IMR-90 (cell line): ENCODE measurements at regions not wholly inside any gene's neighbourhood (a gene's known extent, or its start where the extent isn't known, plus 50 kb on each side); places are given as distances from the start of the nearest gene placed in this dataset.

Source experiments
- ATAC-seq: fragments of 200-7000 bp; cut with Tn5 transposase; 2 replicates; pipeline ENCODE4 v1.9.1; 2020; ENCODE audit warnings: low read depth, mild to moderate bottlenecking, moderate library complexity
- BruUV-seq: library from RNA; stranded (reverse); fragments of 400-500 nt; replicated peaks from 2 replicates; lab custom pipeline; 2021; lab: Mats Ljungman, UMichigan
- CTCF ChIA-PET: fragments of 300-600 bp; formaldehyde crosslinking; extraction: SDS; loops from one replicate; lab custom pipeline; 2021; ENCODE audit warnings: antibody characterized with exemption; lab: Yijun Ruan, JAX
- POLR2A ChIA-PET: fragments of 300-600 bp; sonication (Branson Sonifier 250); formaldehyde crosslinking; loops from one replicate; lab custom pipeline; 2022; ENCODE audit warnings: antibody characterized with exemption; ENCODE audit not compliant: unreplicated experiment; lab: Charles Lee
- DNase-seq: peaks from one replicate; pipeline ENCODE4 v3.0.0; 2013
- H2AFZ ChIP-seq: replicated peaks from 2 replicates; pipeline ENCODE3; 2013; ENCODE audit warnings: low read length, mild to moderate bottlenecking; ENCODE audit not compliant: poor library complexity
- H2AK5ac ChIP-seq: 2 replicates; pipeline ENCODE4 v1.6.1; 2013; ENCODE audit warnings: low read depth, low read length, inconsistent platforms
- H2AK9ac ChIP-seq: replicated peaks from 2 replicates; pipeline ENCODE3; 2013; ENCODE audit warnings: mild to moderate bottlenecking, low read depth, low read length, moderate library complexity; ENCODE audit not compliant: poor library complexity
- H2BK120ac ChIP-seq: 2 replicates; pipeline ENCODE4 v1.6.1; 2013; ENCODE audit warnings: low read depth, low read length, inconsistent platforms
- H2BK15ac ChIP-seq: 3 replicates; pipeline ENCODE4 v1.6.1; 2013; ENCODE audit warnings: low read depth, low read length, inconsistent platforms
- H2BK20ac ChIP-seq: 2 replicates; pipeline ENCODE4 v1.6.1; 2013; ENCODE audit warnings: low read depth, mild to moderate bottlenecking, inconsistent platforms, low read length, moderate library complexity
- H2BK5ac ChIP-seq: 2 replicates; pipeline ENCODE4 v1.6.1; 2013; ENCODE audit warnings: mild to moderate bottlenecking, low read depth, low read length, inconsistent platforms; ENCODE audit not compliant: poor library complexity, severe bottlenecking
- H3K14ac ChIP-seq: replicated peaks from 2 replicates; pipeline ENCODE4 v1.6.1; 2013; ENCODE audit warnings: low read depth, low read length, inconsistent platforms
- H3K18ac ChIP-seq: 2 replicates; pipeline ENCODE4 v1.6.1; 2013; ENCODE audit warnings: low read depth, low read length, control low read depth
- H3K23ac ChIP-seq: 2 replicates; pipeline ENCODE4 v1.6.1; 2013; ENCODE audit warnings: low read depth, low read length, inconsistent platforms
- H3K27ac ChIP-seq: 2 replicates; pipeline ENCODE4 v1.5.1; 2013; ENCODE audit warnings: mild to moderate bottlenecking, control low read depth, low read length; ENCODE audit not compliant: insufficient read depth
- H3K27me3 ChIP-seq: 2 replicates; pipeline ENCODE4 v1.6.1; 2013; ENCODE audit warnings: low read length; ENCODE audit not compliant: control insufficient read depth, insufficient read depth
- H3K36me3 ChIP-seq: 2 replicates; pipeline ENCODE4 v1.6.1; 2013; ENCODE audit warnings: low read length, mixed read lengths; ENCODE audit not compliant: control insufficient read depth, insufficient read depth
- H3K4ac ChIP-seq: 2 replicates; pipeline ENCODE4 v1.6.1; 2013; ENCODE audit warnings: low read depth, low read length, inconsistent platforms
- H3K4me1 ChIP-seq: 2 replicates; pipeline ENCODE4 v1.6.1; 2013; ENCODE audit warnings: low read length, mixed read lengths; ENCODE audit not compliant: control insufficient read depth, insufficient read depth
- H3K4me2 ChIP-seq: 2 replicates; pipeline ENCODE4 v1.6.1; 2013; ENCODE audit warnings: low read depth, mild to moderate bottlenecking, control low read depth, low read length, moderate library complexity
- H3K4me3 ChIP-seq: 2 replicates; pipeline ENCODE4 v1.5.1; 2013; ENCODE audit warnings: low read depth, mild to moderate bottlenecking, control low read depth, low read length, moderate library complexity; ENCODE audit not compliant: insufficient read depth
- H3K56ac ChIP-seq: 2 replicates; pipeline ENCODE4 v1.6.1; 2013; ENCODE audit warnings: low read length, inconsistent platforms; ENCODE audit not compliant: insufficient read depth; ENCODE audit errors: extremely low read depth
- H3K79me1 ChIP-seq, 2 experiments: 2 replicates each; pipeline ENCODE4 v1.6.1; 2013; ENCODE audit warnings: low read length in 2 of 2, inconsistent platforms in 1 of 2, low read depth in 1 of 2
- H3K9ac ChIP-seq: 2 replicates; pipeline ENCODE4 v1.6.1; 2013; ENCODE audit warnings: low read depth, low read length, control low read depth
- H3K9me1 ChIP-seq: 2 replicates; pipeline ENCODE4 v1.6.1; 2013; ENCODE audit warnings: low read length, inconsistent platforms; ENCODE audit not compliant: insufficient read depth
- H3K9me3 ChIP-seq: 2 replicates; pipeline ENCODE4 v1.6.1; 2013; ENCODE audit warnings: low read length; ENCODE audit not compliant: control insufficient read depth, insufficient read depth
- H4K20me1 ChIP-seq: 2 replicates; pipeline ENCODE4 v1.6.1; 2013; ENCODE audit warnings: low read length, inconsistent platforms; ENCODE audit not compliant: insufficient read depth
- H4K5ac ChIP-seq: 2 replicates; pipeline ENCODE4 v1.6.1; 2013; ENCODE audit warnings: mild to moderate bottlenecking, low read depth, low read length, control low read depth
- H4K8ac ChIP-seq, 2 experiments: 2 replicates each; pipeline ENCODE4 v1.6.1; 2013; ENCODE audit warnings: low read depth in 2 of 2, low read length in 2 of 2, control low read depth in 1 of 2, inconsistent platforms in 1 of 2
- H4K91ac ChIP-seq: 2 replicates; pipeline ENCODE4 v1.6.1; 2013; ENCODE audit warnings: low read depth, low read length, inconsistent platforms; ENCODE audit not compliant: insufficient read depth
- BHLHE40 ChIP-seq: fragments of 150-350 bp; IDR thresholded peaks from 2 replicates; pipeline ENCODE4 v1.6.1; 2016; ENCODE audit warnings: mild to moderate bottlenecking, low read depth, low read length
- CEBPB ChIP-seq: IDR thresholded peaks from 2 replicates; pipeline ENCODE4 v1.6.1; 2012; ENCODE audit warnings: low read depth, low read length, improper control_type of control experiment
- MAZ ChIP-seq: IDR thresholded peaks from 2 replicates; pipeline ENCODE4 v1.6.1; 2012; ENCODE audit warnings: low read depth, mild to moderate bottlenecking, low read length, improper control_type of control experiment, moderate library complexity, borderline replicate concordance
- MXI1 ChIP-seq: IDR thresholded peaks from 2 replicates; pipeline ENCODE4 v1.6.1; 2012; ENCODE audit warnings: low read depth, mild to moderate bottlenecking, low read length, moderate library complexity, borderline replicate concordance
- RAD21 ChIP-seq: IDR thresholded peaks from 2 replicates; pipeline ENCODE4 v1.6.1; 2012; ENCODE audit warnings: low read length, improper control_type of control experiment
- RFX5 ChIP-seq: IDR thresholded peaks from 2 replicates; pipeline ENCODE4 v1.8.0; 2012; ENCODE audit warnings: low read depth, mild to moderate bottlenecking, low read length, moderate library complexity
- WGBS, 2 experiments: methylation state at CpG; one replicate each; pipeline versions ENCODE4 v1.1.5 to v1.1.7; 2013; ENCODE audit warnings: missing lambda C conversion rate in 2 of 2; ENCODE audit not compliant: insufficient read length in 1 of 2; ENCODE audit errors: extremely low coverage in 2 of 2; 5-methylcytosine and 5-hydroxymethylcytosine counted together
- dilution Hi-C: fragments of 300-500 bp; cut with HindIII; formaldehyde crosslinking; loops from one replicate; pipeline ENCODE4 v1.14.3; 2018; ENCODE audit warnings: low sequenced_read_pairs; ENCODE audit not compliant: unreplicated experiment
- in situ Hi-C: fragments of 300-500 bp; cut with MboI; formaldehyde crosslinking; loops from 3 replicates; pipeline ENCODE4 v1.14.3; 2019; ENCODE audit warnings: low sequenced_read_pairs, inconsistent platforms, mixed read lengths
- intact Hi-C: fragments of 100-400 bp; cut with micrococcal nuclease; formaldehyde crosslinking; loops from 2 replicates; pipeline ENCODE4 v1.10.0; 2022

DNA sequence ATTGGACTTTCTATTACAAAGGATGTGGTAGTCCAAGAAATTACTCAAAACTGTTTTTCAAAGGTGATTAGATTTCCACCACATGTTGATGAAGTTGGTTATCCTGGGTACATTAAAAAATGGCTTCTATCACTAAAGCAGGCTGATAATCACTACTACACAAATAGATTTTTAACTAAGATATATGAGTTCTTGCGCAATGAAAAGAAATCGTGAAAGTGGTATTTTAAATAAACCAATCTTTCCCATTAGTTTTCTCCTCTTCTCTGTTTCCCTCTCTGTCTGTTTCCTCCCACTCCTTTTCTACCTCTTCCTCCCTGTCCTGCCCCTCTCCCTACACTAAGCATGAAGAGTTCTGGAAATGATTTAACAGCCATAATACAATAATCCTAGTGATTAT is 487.9 kb upstream of the CITED2 start:
- no peak for ATAC-seq
- Histone ChIP-seq H3K4ac (peak overlapping the region; percentile 41; the same call in 1 of the 2 replicates), H2BK20ac (no peak overlapping the region; the same call in 1 of the 2 replicates), H2AK9ac (no peak overlapping the region), H3K23ac (no peak overlapping the region; the same call in 1 of the 2 replicates), H3K27me3 (no peaks in the 10 kb centered on the region), H3K4me2 (no peak overlapping the region), H4K91ac (0 out of 2 replicates have a peak overlapping the region, but pooled peaks have one; percentile 23), H3K79me1 (no peaks in the 10 kb centered on the region), H3K4me3 (no peak overlapping the region), H3K36me3 (no peaks in the 10 kb centered on the region), H4K5ac (no peak overlapping the region), H3K9ac (no peak overlapping the region), H2AK5ac (peak overlapping the region; percentile 20; the same call in 1 of the 2 replicates), H2BK120ac (peak overlapping the region; percentile 16; the same call in 1 of the 2 replicates), H4K20me1 (no peaks in the 10 kb centered on the region), H2AFZ (no peak overlapping the region), H2BK5ac (no peak overlapping the region), H4K8ac (peak overlapping the region in 1 of 2 experiments; percentile 70; a peak in 1 of 4 replicates), H2BK15ac (peak overlapping the region; percentile 70; the same call in 1 of the 3 replicates), H3K4me1 (peaks cover 8% of the 10 kb centered on the region), H3K18ac (no peak overlapping the region), H3K27ac (no peak overlapping the region), H3K14ac (no peak overlapping the region), H3K9me1 (peaks cover 6% of the 10 kb centered on the region; the same call in 1 of the 2 replicates), H3K9me3 (no peaks in the 10 kb centered on the region), H3K56ac (no peak overlapping the region)
- CTCF ChIA-PET = interaction anchor here (0.7 kb wide), 1 partner anchor 95 kb away, joined by 4 read pairs; no protein-coding TSS in a partner anchor
- WGBS, 2 experiments = no CpG with 5 or more reads among the region's 2 CpGs
- POLR2A ChIA-PET = interaction anchor here (0.6 kb wide), 2 partner anchors 259 to 493 kb away, joined by 4 to 11 read pairs; no protein-coding TSS in a partner anchor
- in situ Hi-C loops = no loop called here
- DNase-seq = no peak
- BruUV-seq = no TSS peak
- dilution Hi-C loops = no loop called here
- intact Hi-C loops = no loop called here
- no peak for TF ChIP-seq RAD21
- peak; percentile 92 for TF ChIP-seq CEBPB
- no peak for TF ChIP-seq BHLHE40
- TF ChIP-seq RFX5 = no peak
- no peak for TF ChIP-seq MXI1
- TF ChIP-seq MAZ = no peak
